Osteoblast (primary cell): ENCODE measurements at regions not wholly inside any gene's neighbourhood (a gene's known extent, or its start where the extent isn't known, plus 50 kb on each side); places are given as distances from the start of the nearest gene placed in this dataset. TPM values are rescaled to one million over a fixed set of nuclear protein-coding genes. Genes with fewer than 3 reads are reported as not detected.
"Not testable (repeated sequence)": the region's sequence is repeated elsewhere in the genome, so short reads cannot be mapped to it uniquely, and the experiment has no call there.

Experiments
- DNase-seq: peaks from one replicate; pipeline ENCODE4 v3.0.0; 2011; ENCODE audit warnings: low spot score, mixed read lengths; ENCODE audit not compliant: insufficient read length; ENCODE audit errors: missing footprints
- H2AFZ ChIP-seq: 2 replicates; pipeline ENCODE4 v1.6.0; 2011; ENCODE audit warnings: mild to moderate bottlenecking, low read length
- H3K27ac ChIP-seq: 2 replicates; pipeline ENCODE4 v1.5.1; 2011; ENCODE audit warnings: mild to moderate bottlenecking, low read depth, low read length, moderate library complexity
- H3K27me3 ChIP-seq: 2 replicates; pipeline ENCODE4 v1.6.0; 2012; ENCODE audit warnings: mild to moderate bottlenecking, control low read depth, inconsistent platforms, low read length, moderate library complexity; ENCODE audit not compliant: insufficient read depth
- H3K36me3 ChIP-seq: 2 replicates; pipeline ENCODE4 v1.5.1; 2011; ENCODE audit warnings: mild to moderate bottlenecking, low read length, control low read depth, moderate library complexity; ENCODE audit not compliant: insufficient read depth
- H3K4me1 ChIP-seq: 2 replicates; pipeline ENCODE4 v1.5.1; 2011; ENCODE audit warnings: mild to moderate bottlenecking, low read length, control low read depth, moderate library complexity; ENCODE audit not compliant: insufficient read depth
- H3K4me2 ChIP-seq: 2 replicates; pipeline ENCODE4 v1.6.0; 2011; ENCODE audit warnings: mild to moderate bottlenecking, low read length; ENCODE audit not compliant: insufficient read depth
- H3K4me3 ChIP-seq: fragments of 200-600 bp; sonication (generic); 3 replicates; pipeline ENCODE4 v1.5.1; 2012; ENCODE audit warnings: mild to moderate bottlenecking, low read length, inconsistent platforms; ENCODE audit not compliant: insufficient read depth
- H3K79me2 ChIP-seq: 2 replicates; pipeline ENCODE4 v1.6.0; 2012; ENCODE audit warnings: mild to moderate bottlenecking, low read length, control low read depth, inconsistent platforms; ENCODE audit not compliant: insufficient read depth
- H3K9me3 ChIP-seq: 2 replicates; pipeline ENCODE4 v1.5.1; 2011; ENCODE audit warnings: low read depth, low read length, control low read depth
- H4K20me1 ChIP-seq: 2 replicates; pipeline ENCODE4 v1.6.0; 2012; ENCODE audit warnings: mild to moderate bottlenecking, low read length, control low read depth; ENCODE audit not compliant: insufficient read depth
- CTCF ChIP-seq: IDR thresholded peaks from 2 replicates; pipeline ENCODE4 v1.5.1; 2011; ENCODE audit warnings: mild to moderate bottlenecking, low read depth, low read length, moderate library complexity; ENCODE audit errors: extremely low read depth
- small RNA-seq: library from RNA; depleted of rRNA; stranded (forward); fragments of <200 nt; gene quantifications from one replicate; pipeline ENCODE3, GENCODE V24; 2012

- Histone ChIP-seq H3K4me2 (no peak overlapping the region), H3K79me2 (no peaks in the 10 kb centered on the region), H3K4me3 (no peak overlapping the region), H2AFZ (no peak overlapping the region), H3K9me3 (peaks cover 2% of the 10 kb centered on the region), H3K27ac (no peak overlapping the region), H3K36me3 (no peaks in the 10 kb centered on the region), H3K27me3 (no peaks in the 10 kb centered on the region), H4K20me1 (no peaks in the 10 kb centered on the region), H3K4me1 (no peaks in the 10 kb centered on the region)
- no peak for TF ChIP-seq CTCF
- DNase-seq = no peak
These were observed 409.8 kb downstream of the NTRK2 start for GRCh38 chr9:85079349-85079748.

DNA sequence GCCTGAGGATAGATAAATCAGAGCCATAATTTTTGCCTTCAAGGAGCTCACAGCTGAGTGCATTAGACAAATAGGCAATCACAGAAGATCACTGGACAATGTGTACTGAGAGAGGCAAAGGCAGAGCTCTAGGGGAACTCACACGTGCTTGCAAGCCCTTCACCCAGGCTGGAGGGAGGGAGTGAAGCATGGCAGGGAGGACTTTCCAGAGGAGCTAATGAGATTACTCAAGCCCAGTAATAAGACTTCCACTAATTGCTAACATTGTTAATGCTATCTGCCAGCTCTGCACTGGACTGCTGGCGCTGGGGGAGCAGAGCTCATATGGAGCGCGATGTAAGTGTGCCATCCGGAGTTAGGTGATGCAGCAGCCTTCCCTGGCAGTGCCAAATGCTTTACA is 408.4 kb downstream of the NTRK2 start:
- no peak for TF ChIP-seq CTCF
- H3K27me3 ChIP-seq = no peaks in the 10 kb centered on the region
- no peaks in the 10 kb centered on the region for H3K4me1 ChIP-seq
- H2AFZ ChIP-seq = no peak overlapping the region
- peaks cover 2% of the 10 kb centered on the region for H3K9me3 ChIP-seq
- H3K4me3 ChIP-seq = no peak overlapping the region
- H3K27ac ChIP-seq = no peak overlapping the region
- H3K36me3 ChIP-seq = no peaks in the 10 kb centered on the region
- no peaks in the 10 kb centered on the region for H3K79me2 ChIP-seq
- H4K20me1 ChIP-seq = no peaks in the 10 kb centered on the region
- no peak for DNase-seq
- H3K4me2 ChIP-seq = no peak overlapping the region

GRCh38 chr9:85077146-85077545 is 407.6 kb downstream of the NTRK2 start:
- not testable (repeated sequence) for H3K9me3 ChIP-seq, DNase-seq, H3K79me2 ChIP-seq, H3K36me3 ChIP-seq, H2AFZ ChIP-seq, H3K4me1 ChIP-seq, H3K4me3 ChIP-seq, H4K20me1 ChIP-seq, H3K27ac ChIP-seq, H3K4me2 ChIP-seq, H3K27me3 ChIP-seq

Small RNA genes lying in the stretch of these regions (small RNA-seq; reads per million reads assigned to genes)
- gene UBE2V1P10 = not detected
